DMS 273 treated with DMSO at 0.1 percent for 48 hours (cell line): ENCODE measurements at regions not wholly inside any gene's neighbourhood (a gene's known extent, or its start where the extent isn't known, plus 50 kb on each side); places are given as distances from the start of the nearest gene placed in this dataset.
"Not testable (repeated sequence)": the region's sequence is repeated elsewhere in the genome, so short reads cannot be mapped to it uniquely, and the experiment has no call there.

Experiments used
- DNase-seq: peaks from one replicate; lab custom pipeline; 2025; lab: John Stamatoyannopoulos, UW

- DNase-seq = no peak
Observed at GRCh38 chrX:30008031-30008430, 207.3 kb upstream of the MAGEB2 start.

- DNase-seq = no peak
Observed at GRCh38 chrX:30010471-30010870, 204.9 kb upstream of the MAGEB2 start.

- DNase-seq = no peak
Observed at GRCh38 chrX:30015440-30015839, 199.9 kb upstream of the MAGEB2 start.

GRCh38 chrX:30027636-30028035 lies 187.7 kb upstream of the MAGEB2 start:
- no peak for DNase-seq

GRCh38 chrX:30036406-30036805 lies 179.0 kb upstream of the MAGEB2 start:
- DNase-seq = not testable (repeated sequence)

- no peak for DNase-seq
Observed at GRCh38 chrX:30039768-30040167, 175.6 kb upstream of the MAGEB2 start.

GRCh38 chrX:30060718-30061117 lies 154.6 kb upstream of the MAGEB2 start:
- DNase-seq = no peak

- DNase-seq = no peak
Observed at GRCh38 chrX:30065226-30065625, 150.1 kb upstream of the MAGEB2 start.

- DNase-seq = no peak
Observed at GRCh38 chrX:30067677-30068076, 147.7 kb upstream of the MAGEB2 start.

GRCh38 chrX:30085571-30085970 lies 129.8 kb upstream of the MAGEB2 start:
- DNase-seq = no peak

GRCh38 chrX:30111431-30111830 lies 103.9 kb upstream of the MAGEB2 start:
- DNase-seq = no peak

- peak; percentile 8 for DNase-seq
Observed at GRCh38 chrX:30141966-30142365, 73.4 kb upstream of the MAGEB2 start.

- DNase-seq = no peak
Observed at GRCh38 chrX:30144221-30144620, 71.1 kb upstream of the MAGEB2 start.

GRCh38 chrX:30144971-30145731 lies 70.2 kb upstream of the MAGEB2 start:
- DNase-seq = no peak

GRCh38 chrX:30147996-30148643 lies 67.2 kb upstream of the MAGEB2 start:
- no peak for DNase-seq

- DNase-seq = not testable (repeated sequence)
Observed at GRCh38 chrX:30149206-30149605, 66.2 kb upstream of the MAGEB2 start.

- DNase-seq = no peak
Observed at GRCh38 chrX:30150196-30150895, 65.0 kb upstream of the MAGEB2 start.

GRCh38 chrX:30151964-30152363 lies 63.4 kb upstream of the MAGEB2 start:
- no peak for DNase-seq

- no peak for DNase-seq
Observed at GRCh38 chrX:30153175-30153880, 62.0 kb upstream of the MAGEB2 start.

GRCh38 chrX:30153881-30154260 lies 61.5 kb upstream of the MAGEB2 start:
- no peak for DNase-seq

GRCh38 chrX:30156009-30156408 lies 59.4 kb upstream of the MAGEB2 start:
- no peak for DNase-seq

GRCh38 chrX:30156880-30157560 lies 58.3 kb upstream of the MAGEB2 start:
- no peak for DNase-seq
